Thyroid gland (tissue), 4 donors: ENCODE measurements at regions not wholly inside any gene's neighbourhood (a gene's known extent, or its start where the extent isn't known, plus 50 kb on each side); places are given as distances from the start of the nearest gene placed in this dataset.

Source experiments
- POLR2A ChIP-seq, 2 donors: fragments of 450-650 bp; IDR thresholded peaks; one replicate each; pipeline ENCODE4 v1.6.1; 2017; ENCODE audit warnings: antibody characterized with exemption in 2 of 2, mild to moderate bottlenecking in 2 of 2, moderate library complexity in 1 of 2
- TF ChIP-seq, protein P1 (sequence below), 6 experiments: fragments of 200-600 bp in 3 of 6; fragments of 450-650 bp in 3 of 6; sonication (generic) in 3 of 6; IDR thresholded peaks; one replicate each; pipeline ENCODE4 v1.5.1; 2016 to 2019; ENCODE audit warnings: antibody characterized with exemption in 6 of 6, mild to moderate bottlenecking in 2 of 6, inconsistent platforms in 1 of 6, moderate library complexity in 1 of 6

DNA sequence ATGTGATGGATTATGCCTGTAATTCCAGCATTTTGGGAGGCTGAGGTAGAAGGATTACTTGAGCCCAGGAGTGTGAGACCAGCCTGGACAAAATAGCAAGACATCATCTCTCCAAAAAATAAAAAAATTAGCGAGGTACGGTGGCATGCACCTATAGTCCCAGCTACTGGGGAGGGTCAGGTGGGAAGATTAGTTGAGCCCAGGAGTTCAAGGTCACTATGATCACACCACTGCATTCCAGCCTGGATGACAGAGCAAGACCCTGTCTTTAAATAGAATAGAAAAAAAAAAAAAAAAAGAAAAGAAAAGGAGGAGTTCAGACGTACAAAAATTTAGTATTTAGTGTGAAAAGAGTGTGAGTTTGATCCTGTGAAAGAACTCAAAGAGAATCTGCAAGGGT is 154.9 kb downstream of the NR4A2 start:
- no peak for TF ChIP-seq POLR2A (IDR thresholded peaks at IDR 0.05)
- TF ChIP-seq, protein P1, sequence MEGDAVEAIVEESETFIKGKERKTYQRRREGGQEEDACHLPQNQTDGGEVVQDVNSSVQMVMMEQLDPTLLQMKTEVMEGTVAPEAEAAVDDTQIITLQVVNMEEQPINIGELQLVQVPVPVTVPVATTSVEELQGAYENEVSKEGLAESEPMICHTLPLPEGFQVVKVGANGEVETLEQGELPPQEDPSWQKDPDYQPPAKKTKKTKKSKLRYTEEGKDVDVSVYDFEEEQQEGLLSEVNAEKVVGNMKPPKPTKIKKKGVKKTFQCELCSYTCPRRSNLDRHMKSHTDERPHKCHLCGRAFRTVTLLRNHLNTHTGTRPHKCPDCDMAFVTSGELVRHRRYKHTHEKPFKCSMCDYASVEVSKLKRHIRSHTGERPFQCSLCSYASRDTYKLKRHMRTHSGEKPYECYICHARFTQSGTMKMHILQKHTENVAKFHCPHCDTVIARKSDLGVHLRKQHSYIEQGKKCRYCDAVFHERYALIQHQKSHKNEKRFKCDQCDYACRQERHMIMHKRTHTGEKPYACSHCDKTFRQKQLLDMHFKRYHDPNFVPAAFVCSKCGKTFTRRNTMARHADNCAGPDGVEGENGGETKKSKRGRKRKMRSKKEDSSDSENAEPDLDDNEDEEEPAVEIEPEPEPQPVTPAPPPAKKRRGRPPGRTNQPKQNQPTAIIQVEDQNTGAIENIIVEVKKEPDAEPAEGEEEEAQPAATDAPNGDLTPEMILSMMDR (IDR thresholded peaks at IDR 0.05), result no peak
